ENCODE measurements at regions not wholly inside any gene's neighbourhood (a gene's known extent, or its start where the extent isn't known, plus 50 kb on each side); places are given as distances from the start of the nearest gene placed in this dataset.
"Not testable (repeated sequence)": the region's sequence is repeated elsewhere in the genome, so short reads cannot be mapped to it uniquely, and the experiment has no call there.

GRCh38 chr1:149647018-149647373, 63.3 kb downstream of the PPIAL4C start:
- not testable (repeated sequence) for H3K79me2 ChIP-seq (ENCODE audit: control insufficient read depth, low read length); H3K27ac ChIP-seq (ENCODE audit: low read depth, low read length); H3K4me1 ChIP-seq (ENCODE audit: control insufficient read depth, low read length); H3K4me2 ChIP-seq (ENCODE audit: low read length); H3K4me3 ChIP-seq (ENCODE audit: low read length); H3K9me2 ChIP-seq (replicated peaks; ENCODE audit: control insufficient read depth, low read length); H3K36me3 ChIP-seq (ENCODE audit: control insufficient read depth, low read length); H4K20me1 ChIP-seq (ENCODE audit: control insufficient read depth, insufficient read depth, low read depth, low read length); H3K27me3 ChIP-seq (ENCODE audit: control insufficient read depth, low read length); H3K9me3 ChIP-seq (ENCODE audit: control insufficient read depth, insufficient read depth, low read length); H3F3A ChIP-seq (ENCODE audit: control insufficient read depth, insufficient read depth)

DNA sequence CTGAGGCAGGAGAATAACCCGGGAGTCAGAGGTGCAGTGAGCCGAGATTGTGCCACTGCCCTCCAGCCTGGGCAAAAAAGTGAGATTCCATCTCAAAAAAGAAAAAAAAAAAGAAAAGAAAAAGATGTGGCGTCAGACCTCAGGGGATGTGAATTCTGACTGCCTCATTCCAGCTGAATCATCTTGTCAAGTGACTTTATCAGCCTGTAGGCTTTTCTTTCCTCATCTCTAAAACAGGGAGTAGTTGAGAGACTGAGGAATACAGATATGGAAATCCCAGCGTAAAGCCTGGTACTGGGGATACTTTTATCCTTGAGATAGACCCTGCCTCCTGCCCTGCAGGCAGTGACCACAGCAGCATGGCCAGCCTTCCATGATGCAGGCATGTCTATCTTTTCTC, 74.1 kb downstream of the PPIAL4C start:
- H3K27me3 ChIP-seq (ENCODE audit: control insufficient read depth, low read length), result not testable (repeated sequence)

GRCh38 chr1:149658175-149658574, 74.5 kb downstream of the PPIAL4C start:
- not testable (repeated sequence) for H3K4me3 ChIP-seq (ENCODE audit: low read length); H3K27ac ChIP-seq (ENCODE audit: low read depth, low read length); H3F3A ChIP-seq (ENCODE audit: control insufficient read depth, insufficient read depth); H3K36me3 ChIP-seq (ENCODE audit: control insufficient read depth, low read length); H3K9me3 ChIP-seq (ENCODE audit: control insufficient read depth, insufficient read depth, low read length); H3K4me2 ChIP-seq (ENCODE audit: low read length); H3K9me2 ChIP-seq (replicated peaks; ENCODE audit: control insufficient read depth, low read length); H3K4me1 ChIP-seq (ENCODE audit: control insufficient read depth, low read length); H4K20me1 ChIP-seq (ENCODE audit: control insufficient read depth, insufficient read depth, low read depth, low read length); H3K27me3 ChIP-seq (ENCODE audit: control insufficient read depth, low read length); H3K79me2 ChIP-seq (ENCODE audit: control insufficient read depth, low read length)

More for the DNA sequence above, 74.1 kb downstream of the PPIAL4C start:
- not testable (repeated sequence) for H3K9me3 ChIP-seq (ENCODE audit: control insufficient read depth, insufficient read depth, low read length); H3K4me2 ChIP-seq (ENCODE audit: low read length); H3F3A ChIP-seq (ENCODE audit: control insufficient read depth, insufficient read depth); H3K9me2 ChIP-seq (replicated peaks; ENCODE audit: control insufficient read depth, low read length); H3K36me3 ChIP-seq (ENCODE audit: control insufficient read depth, low read length); H3K27ac ChIP-seq (ENCODE audit: low read depth, low read length); H4K20me1 ChIP-seq (ENCODE audit: control insufficient read depth, insufficient read depth, low read depth, low read length); H3K79me2 ChIP-seq (ENCODE audit: control insufficient read depth, low read length); H3K4me1 ChIP-seq (ENCODE audit: control insufficient read depth, low read length); H3K4me3 ChIP-seq (ENCODE audit: low read length)

DNA sequence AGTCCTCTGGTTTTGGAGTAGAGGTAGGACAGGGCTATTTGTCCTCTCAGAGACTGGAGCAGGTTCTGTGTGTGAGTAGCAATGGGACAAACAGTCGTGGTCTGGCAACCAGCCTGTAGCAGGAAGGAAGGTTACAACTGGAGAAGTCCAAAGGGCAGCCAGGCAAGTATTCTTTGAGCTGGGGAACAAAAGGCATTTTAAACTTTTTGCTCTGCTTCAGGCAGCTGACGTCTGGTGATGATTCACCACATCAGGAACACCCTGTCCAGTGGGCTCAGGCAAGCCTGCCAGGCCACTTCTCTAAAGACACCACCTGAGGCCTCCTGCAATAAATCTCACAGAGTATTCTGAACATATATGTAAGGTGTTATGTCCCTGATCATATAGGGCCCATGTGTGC, 81.0 kb downstream of the PPIAL4C start:
- H3K27ac ChIP-seq (ENCODE audit: low read depth, low read length); H3F3A ChIP-seq (ENCODE audit: control insufficient read depth, insufficient read depth); H3K9me2 ChIP-seq (replicated peaks; ENCODE audit: control insufficient read depth, low read length); H3K36me3 ChIP-seq (ENCODE audit: control insufficient read depth, low read length); H3K4me3 ChIP-seq (ENCODE audit: low read length); H3K4me2 ChIP-seq (ENCODE audit: low read length); H3K79me2 ChIP-seq (ENCODE audit: control insufficient read depth, low read length); H3K27me3 ChIP-seq (ENCODE audit: control insufficient read depth, low read length); H4K20me1 ChIP-seq (ENCODE audit: control insufficient read depth, insufficient read depth, low read depth, low read length); H3K9me3 ChIP-seq (ENCODE audit: control insufficient read depth, insufficient read depth, low read length); H3K4me1 ChIP-seq (ENCODE audit: control insufficient read depth, low read length): not testable (repeated sequence)

DNA sequence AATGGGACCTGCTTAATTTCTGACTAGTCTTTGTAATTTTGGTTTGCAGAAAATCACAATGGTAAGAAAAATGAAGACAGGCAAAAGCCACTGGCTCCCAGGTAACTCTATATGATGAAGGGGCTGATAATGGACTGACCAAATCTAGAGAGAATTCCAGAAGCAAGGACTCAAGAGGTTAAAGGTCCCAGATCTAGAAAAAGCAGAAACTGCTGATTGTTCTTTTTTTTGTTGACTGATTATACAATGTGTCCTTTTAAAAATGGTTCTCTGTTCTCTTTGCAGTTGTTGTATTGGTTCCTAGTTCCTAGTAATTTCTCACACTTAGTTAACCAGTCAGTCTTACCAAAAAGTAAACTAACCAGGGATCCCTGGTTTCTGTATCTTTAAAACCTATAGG, 81.4 kb downstream of the PPIAL4C start:
- not testable (repeated sequence) for H4K20me1 ChIP-seq (ENCODE audit: control insufficient read depth, insufficient read depth, low read depth, low read length); H3K4me3 ChIP-seq (ENCODE audit: low read length); H3K27ac ChIP-seq (ENCODE audit: low read depth, low read length); H3K9me3 ChIP-seq (ENCODE audit: control insufficient read depth, insufficient read depth, low read length); H3K9me2 ChIP-seq (replicated peaks; ENCODE audit: control insufficient read depth, low read length); H3F3A ChIP-seq (ENCODE audit: control insufficient read depth, insufficient read depth); H3K79me2 ChIP-seq (ENCODE audit: control insufficient read depth, low read length); H3K27me3 ChIP-seq (ENCODE audit: control insufficient read depth, low read length); H3K4me2 ChIP-seq (ENCODE audit: low read length); H3K36me3 ChIP-seq (ENCODE audit: control insufficient read depth, low read length); H3K4me1 ChIP-seq (ENCODE audit: control insufficient read depth, low read length)

GRCh38 chr1:149665528-149665927, 81.9 kb downstream of the PPIAL4C start:
- not testable (repeated sequence) for H3K4me2 ChIP-seq (ENCODE audit: low read length); H3F3A ChIP-seq (ENCODE audit: control insufficient read depth, insufficient read depth); H3K9me2 ChIP-seq (replicated peaks; ENCODE audit: control insufficient read depth, low read length); H3K27me3 ChIP-seq (ENCODE audit: control insufficient read depth, low read length); H3K79me2 ChIP-seq (ENCODE audit: control insufficient read depth, low read length); H3K4me1 ChIP-seq (ENCODE audit: control insufficient read depth, low read length); H4K20me1 ChIP-seq (ENCODE audit: control insufficient read depth, insufficient read depth, low read depth, low read length); H3K4me3 ChIP-seq (ENCODE audit: low read length); H3K27ac ChIP-seq (ENCODE audit: low read depth, low read length); H3K36me3 ChIP-seq (ENCODE audit: control insufficient read depth, low read length); H3K9me3 ChIP-seq (ENCODE audit: control insufficient read depth, insufficient read depth, low read length)

DNA sequence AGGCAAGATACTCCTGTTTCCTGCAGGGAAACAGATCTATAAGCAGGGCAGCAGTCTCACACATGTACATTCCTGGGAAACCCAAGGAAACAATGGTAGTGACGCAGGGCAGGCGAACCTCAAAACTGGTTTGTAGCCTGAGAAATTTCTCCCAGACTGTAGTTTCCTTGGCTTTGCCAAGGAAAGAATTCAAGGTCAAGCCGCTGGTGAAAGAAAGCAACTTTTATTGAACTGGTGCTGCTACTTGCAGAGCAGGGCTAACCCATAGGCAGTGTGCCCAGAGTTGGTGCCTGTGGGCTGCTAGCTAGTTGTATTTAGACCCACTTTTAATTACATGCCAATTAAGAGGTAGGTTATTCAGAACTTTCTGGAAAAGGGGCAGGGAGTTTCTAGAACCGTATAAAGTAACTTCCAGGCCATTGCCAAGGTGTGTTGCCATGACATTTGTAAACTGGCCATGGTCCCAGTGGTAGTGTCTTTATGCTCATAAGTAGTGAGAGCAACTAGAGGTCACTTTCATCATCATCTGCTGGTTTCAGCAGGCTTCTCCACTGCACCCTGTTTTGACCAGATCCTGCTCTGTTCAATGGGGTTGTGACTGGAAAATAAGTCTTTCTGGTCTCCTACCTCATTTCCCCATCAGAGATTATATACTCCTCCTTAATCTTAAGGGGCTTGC, 89.7 kb downstream of the PPIAL4C start:
- H3K4me3 ChIP-seq (ENCODE audit: low read length); H3K36me3 ChIP-seq (ENCODE audit: control insufficient read depth, low read length); H4K20me1 ChIP-seq (ENCODE audit: control insufficient read depth, insufficient read depth, low read depth, low read length); H3K79me2 ChIP-seq (ENCODE audit: control insufficient read depth, low read length); H3K4me2 ChIP-seq (ENCODE audit: low read length); H3F3A ChIP-seq (ENCODE audit: control insufficient read depth, insufficient read depth); H3K27ac ChIP-seq (ENCODE audit: low read depth, low read length); H3K4me1 ChIP-seq (ENCODE audit: control insufficient read depth, low read length); H3K9me2 ChIP-seq (replicated peaks; ENCODE audit: control insufficient read depth, low read length); H3K9me3 ChIP-seq (ENCODE audit: control insufficient read depth, insufficient read depth, low read length); H3K27me3 ChIP-seq (ENCODE audit: control insufficient read depth, low read length): not testable (repeated sequence)

- H3K9me3 ChIP-seq (ENCODE audit: control insufficient read depth, insufficient read depth, low read length); H3K9me2 ChIP-seq (replicated peaks; ENCODE audit: control insufficient read depth, low read length); H3K27ac ChIP-seq (ENCODE audit: low read depth, low read length); H3K27me3 ChIP-seq (ENCODE audit: control insufficient read depth, low read length); H3F3A ChIP-seq (ENCODE audit: control insufficient read depth, insufficient read depth); H3K79me2 ChIP-seq (ENCODE audit: control insufficient read depth, low read length); H3K4me2 ChIP-seq (ENCODE audit: low read length); H3K4me1 ChIP-seq (ENCODE audit: control insufficient read depth, low read length); H3K36me3 ChIP-seq (ENCODE audit: control insufficient read depth, low read length); H3K4me3 ChIP-seq (ENCODE audit: low read length); H4K20me1 ChIP-seq (ENCODE audit: control insufficient read depth, insufficient read depth, low read depth, low read length): not testable (repeated sequence)
Measured at GRCh38 chr1:149674921-149675320, 91.3 kb downstream of the PPIAL4C start.

Measured in DOHH2 (cell line).